Fibroblast of skin of right biceps (primary cell): ENCODE measurements at regions not wholly inside any gene's neighbourhood (a gene's known extent, or its start where the extent isn't known, plus 50 kb on each side); places are given as distances from the start of the nearest gene placed in this dataset.
"Not testable (repeated sequence)": the region's sequence is repeated elsewhere in the genome, so short reads cannot be mapped to it uniquely, and the experiment has no call there.

Experiments used
- DNase-seq: peaks from one replicate; pipeline ENCODE4 v3.0.0-alpha.2; 2013

DNA sequence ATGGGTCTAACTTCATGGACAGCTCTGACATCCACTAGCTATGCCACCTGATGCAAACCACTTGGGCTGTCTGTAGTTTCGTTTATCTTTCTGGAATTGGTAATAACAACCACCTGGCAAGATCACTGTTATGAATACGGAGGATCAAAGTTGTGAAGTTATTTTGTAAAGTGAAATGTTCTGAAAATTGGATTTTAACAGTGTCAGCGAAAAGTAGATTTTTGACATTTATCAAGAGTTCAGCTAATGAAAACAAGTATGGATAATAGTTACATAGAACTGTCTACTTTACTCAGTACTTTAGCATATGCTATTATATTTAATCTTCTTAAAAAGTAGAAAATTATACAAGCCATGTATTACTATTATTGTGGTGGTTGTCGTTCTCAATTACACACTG, 813.8 kb downstream of the RNF144A start:
- no peak for DNase-seq

GRCh38 chr2:7732497-7732896, 815.3 kb downstream of the RNF144A start:
- DNase-seq = no peak

DNA sequence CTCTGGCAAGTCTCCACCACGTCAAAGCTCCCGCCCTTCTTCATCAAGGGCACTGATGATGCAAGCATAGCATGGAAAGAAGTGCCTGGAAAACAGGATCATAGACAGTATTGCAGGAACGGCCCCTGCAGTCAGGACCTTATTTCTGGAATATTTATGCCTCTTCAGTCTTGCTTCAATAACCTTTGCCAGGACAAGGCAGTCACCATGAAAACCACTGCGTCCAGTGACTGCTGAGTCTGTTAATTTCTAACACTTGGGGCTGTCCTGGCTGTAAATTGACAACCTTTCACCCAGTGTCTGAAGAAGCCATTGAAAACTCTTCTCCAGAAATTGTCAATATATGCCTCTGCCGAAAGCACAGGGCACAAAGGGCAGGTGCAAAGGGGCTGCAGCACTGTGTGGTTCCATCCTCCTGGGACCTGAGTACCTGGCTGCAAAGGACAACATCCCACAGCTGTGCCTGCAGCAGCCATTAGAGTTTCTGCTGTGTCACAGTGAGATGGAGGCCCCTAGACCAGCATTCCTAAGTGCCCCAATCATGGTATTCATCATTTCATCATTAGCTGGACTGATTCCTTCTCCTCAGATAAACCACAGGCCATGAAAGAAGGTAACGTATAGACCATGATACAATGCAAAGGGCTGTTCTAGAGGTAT, 819.6 kb downstream of the RNF144A start:
- DNase-seq = peak; percentile 75

DNA sequence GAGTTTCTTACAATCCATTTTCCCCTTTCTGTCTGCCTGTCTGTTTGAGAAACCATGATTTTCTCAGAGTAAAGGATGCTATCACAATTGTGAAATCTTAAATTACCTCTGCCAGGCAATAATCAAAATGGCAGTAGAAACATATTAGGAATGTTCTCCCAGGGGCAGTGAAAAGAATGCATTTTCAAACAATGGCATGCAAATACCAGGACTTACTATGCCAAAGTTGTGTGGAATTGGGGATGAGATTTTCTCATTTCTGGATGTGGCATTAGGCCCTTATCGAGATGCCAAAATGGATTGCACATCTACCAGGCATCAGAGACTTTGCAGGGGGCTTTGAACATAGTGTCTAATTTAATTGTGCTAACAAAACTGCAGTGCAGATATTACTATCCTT, 821.4 kb downstream of the RNF144A start:
- peak; percentile 38 for DNase-seq

DNA sequence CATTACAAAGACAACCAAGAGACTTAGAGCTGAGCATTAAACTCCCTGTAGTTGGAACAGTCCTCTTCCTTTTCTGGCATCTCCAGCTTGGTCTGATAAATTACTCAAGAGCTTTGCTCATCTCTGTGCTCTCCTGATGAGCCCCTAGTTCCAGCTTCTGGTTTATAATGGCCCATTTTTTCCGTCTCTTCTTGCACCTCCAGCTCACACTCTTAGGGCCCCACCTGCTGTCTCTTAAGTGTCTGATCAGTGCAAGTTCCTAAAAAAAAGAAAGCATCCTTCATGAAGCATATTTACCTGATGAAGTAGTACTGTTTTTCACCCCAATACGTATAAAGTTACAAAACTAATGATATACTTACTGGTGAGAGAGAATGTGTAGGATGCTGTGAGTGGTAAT, 822.9 kb downstream of the RNF144A start:
- no peak for DNase-seq

GRCh38 chr2:7742301-7742700, 825.1 kb downstream of the RNF144A start:
- DNase-seq = no peak

GRCh38 chr2:7744827-7745226, 827.6 kb downstream of the RNF144A start:
- peak; percentile 15 for DNase-seq

GRCh38 chr2:7745369-7745768, 828.2 kb downstream of the RNF144A start:
- DNase-seq = no peak

DNA sequence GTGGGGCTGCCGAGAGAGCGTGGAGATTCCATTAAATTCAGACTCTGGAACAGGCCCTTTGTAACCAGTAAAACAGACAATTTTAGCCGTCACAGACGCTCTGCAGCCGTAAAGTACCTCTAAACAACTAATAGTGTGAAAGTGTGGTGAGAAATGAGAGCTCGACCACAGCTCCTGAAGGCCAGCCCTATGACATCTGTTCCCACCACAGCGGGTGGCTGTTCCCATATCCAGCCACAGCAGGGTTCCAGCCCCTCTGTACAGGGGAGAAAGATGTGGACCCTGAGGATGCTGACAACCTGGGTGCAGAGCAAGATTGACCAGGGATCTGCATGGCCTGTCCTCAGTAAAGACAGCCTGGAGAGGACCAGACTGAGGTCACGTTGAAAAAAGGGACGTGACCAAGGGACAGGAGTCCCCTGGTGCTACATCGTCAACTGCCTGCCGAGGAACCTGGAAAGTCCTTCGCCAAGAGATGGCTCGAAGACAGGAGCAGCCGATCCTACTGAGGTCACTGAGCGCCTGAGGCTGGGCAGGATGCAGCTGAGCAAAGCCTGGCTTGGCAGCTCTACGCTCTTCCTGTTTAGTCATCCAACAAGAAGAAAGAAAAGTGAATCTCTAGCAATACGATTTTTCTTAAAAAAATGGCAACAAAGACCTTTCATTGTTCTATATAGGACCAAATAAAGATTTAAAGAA, 831.7 kb downstream of the RNF144A start:
- DNase-seq = peak; percentile 23

GRCh38 chr2:7749895-7750559, 832.8 kb downstream of the RNF144A start:
- no peak for DNase-seq

GRCh38 chr2:7752291-7752690, 835.1 kb downstream of the RNF144A start:
- DNase-seq = no peak

DNA sequence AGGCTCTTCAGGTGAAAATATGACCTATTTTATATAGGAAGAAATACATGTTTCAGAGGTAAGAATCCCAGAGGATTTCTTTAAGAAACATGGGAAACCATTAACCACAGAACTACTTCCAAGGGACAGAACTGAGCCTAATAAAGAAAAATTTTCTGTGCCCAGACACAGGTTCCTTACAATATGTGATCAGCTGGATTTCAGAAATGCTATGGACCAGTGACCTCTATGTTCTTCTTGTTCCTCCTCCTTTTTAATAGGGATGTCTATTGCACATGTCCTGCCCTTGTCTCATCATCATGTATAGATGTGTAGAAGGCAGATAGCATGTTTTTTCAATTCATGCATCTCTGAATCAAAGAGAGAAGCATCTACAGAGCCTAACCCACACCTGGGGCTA, 836.6 kb downstream of the RNF144A start:
- DNase-seq = no peak

GRCh38 chr2:7755879-7756278, 838.7 kb downstream of the RNF144A start:
- DNase-seq = no peak

DNA sequence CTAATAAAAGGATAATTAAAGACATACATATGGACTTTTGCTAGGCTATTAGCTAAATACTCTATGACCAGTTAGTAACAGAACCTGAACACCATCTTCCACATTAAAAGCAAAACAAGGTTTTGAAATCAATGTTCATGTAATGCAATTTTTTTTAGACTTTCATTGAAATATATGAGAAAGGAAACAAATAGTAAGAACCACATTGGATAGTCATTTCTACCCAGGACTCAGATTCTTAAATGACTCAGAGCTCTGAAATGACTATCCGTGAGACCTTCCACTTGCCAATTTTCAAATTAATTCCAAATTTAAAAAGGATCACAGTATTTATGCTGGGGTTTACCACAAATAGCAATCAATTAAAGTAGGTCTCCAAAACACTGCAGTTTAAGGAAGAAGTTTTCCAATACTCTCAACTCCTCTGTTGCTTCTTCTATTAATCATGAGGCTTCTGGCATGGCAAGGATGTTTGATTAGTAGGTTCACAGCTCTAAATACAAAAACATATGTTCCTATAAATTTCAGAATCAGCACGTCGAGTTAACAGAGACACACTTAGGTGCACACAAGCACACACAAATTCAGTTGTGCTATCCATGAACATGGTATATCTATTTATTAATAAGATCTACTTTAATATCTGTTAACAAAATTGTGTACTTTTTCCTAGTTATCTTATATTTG, 841.0 kb downstream of the RNF144A start:
- DNase-seq = peak; percentile 80

GRCh38 chr2:7759898-7760297, 842.7 kb downstream of the RNF144A start:
- no peak for DNase-seq

DNA sequence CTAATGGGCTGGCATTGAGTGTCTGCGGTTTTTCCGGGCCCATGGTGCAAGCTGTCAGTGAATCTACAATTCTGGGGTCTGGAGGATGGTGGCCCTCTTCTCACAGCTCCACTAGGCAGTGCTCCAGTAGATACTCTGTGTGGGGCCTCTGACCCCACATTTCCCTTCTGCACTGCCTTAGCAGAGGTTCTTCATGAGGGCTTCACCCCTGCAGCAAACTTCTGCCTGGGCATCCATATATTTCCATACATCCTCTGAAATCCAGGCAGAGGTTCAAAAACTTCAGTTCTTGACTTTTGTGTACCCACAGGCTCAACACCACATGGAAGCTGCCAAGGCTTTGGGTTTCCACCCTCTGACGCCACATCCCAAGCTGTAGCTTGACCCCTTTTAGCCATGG, 846.2 kb downstream of the RNF144A start:
- not testable (repeated sequence) for DNase-seq

GRCh38 chr2:7765236-7765635, 848.0 kb downstream of the RNF144A start:
- DNase-seq = no peak

GRCh38 chr2:7766088-7766722, 849.0 kb downstream of the RNF144A start:
- DNase-seq = no peak

DNA sequence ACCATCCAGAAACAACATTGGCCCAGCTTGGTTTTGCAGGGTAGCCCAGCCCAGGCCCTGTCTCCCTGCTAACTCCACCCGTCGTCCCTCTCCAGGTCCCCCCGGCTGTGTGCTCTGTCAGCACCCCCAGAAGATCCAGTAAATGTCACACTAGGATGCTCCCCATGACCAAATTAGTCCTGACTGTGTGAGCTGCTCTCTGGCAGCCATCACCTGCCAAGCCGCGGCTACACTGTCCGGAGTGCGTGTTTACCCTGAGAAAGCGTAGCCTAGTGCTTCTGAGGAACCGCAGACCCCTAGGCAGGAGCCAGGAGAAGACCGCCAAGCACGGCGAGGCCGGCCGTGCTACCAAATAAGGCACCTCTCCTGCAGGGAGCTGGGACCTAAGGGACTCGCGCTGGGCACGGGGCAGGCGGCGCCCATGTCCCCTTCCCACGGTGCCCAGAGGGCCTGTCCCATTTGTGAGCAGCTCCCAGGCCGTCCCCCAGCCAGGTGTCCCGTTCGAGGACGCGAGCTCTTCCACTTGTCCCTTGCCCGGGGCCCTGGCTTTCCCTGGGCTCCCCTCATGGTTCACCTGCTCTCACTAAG, 849.9 kb downstream of the RNF144A start:
- DNase-seq = no peak

GRCh38 chr2:7767902-7768301, 850.7 kb downstream of the RNF144A start:
- no peak for DNase-seq

DNA sequence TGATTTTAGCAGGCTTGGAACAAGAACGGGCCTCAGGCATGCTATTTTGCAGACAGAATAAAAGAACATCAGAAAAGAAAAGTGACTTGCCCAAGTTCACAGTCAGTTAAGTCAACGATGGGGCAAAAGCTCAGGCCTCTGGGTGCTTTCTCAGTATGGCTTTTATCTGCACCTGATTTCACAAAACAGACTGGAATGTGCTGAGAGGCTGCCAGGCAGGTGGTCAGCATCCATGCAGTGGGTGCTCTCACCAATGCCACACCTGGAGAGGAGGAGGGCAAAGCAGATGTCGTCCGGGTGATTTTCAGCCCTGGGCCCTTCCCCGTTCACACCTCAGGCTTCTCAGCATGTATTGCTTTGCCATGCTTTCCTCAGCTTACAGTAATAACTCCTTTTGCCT, 854.6 kb downstream of the RNF144A start:
- DNase-seq = no peak
